ENCODE measurements at regions not wholly inside any gene's neighbourhood (a gene's known extent, or its start where the extent isn't known, plus 50 kb on each side); places are given as distances from the start of the nearest gene placed in this dataset.

- no peak for DNase-seq (ENCODE audit: low read depth)
Observed at GRCh38 chr14:95442016-95442632, 74.3 kb downstream of the SYNE3 start.

GRCh38 chr14:95440951-95441350 is 75.5 kb downstream of the SYNE3 start:
- DNase-seq (ENCODE audit: low read depth) = no peak

GRCh38 chr14:95440496-95440895 is 76.0 kb downstream of the SYNE3 start:
- DNase-seq (ENCODE audit: low read depth) = no peak

- no peak for DNase-seq (ENCODE audit: low read depth)
Observed at GRCh38 chr14:95439881-95440280, 76.6 kb downstream of the SYNE3 start.

GRCh38 chr14:95437715-95438114 is 78.7 kb downstream of the SYNE3 start:
- DNase-seq (ENCODE audit: low read depth) = no peak

GRCh38 chr14:95436354-95436753 is 80.1 kb downstream of the SYNE3 start:
- DNase-seq (ENCODE audit: low read depth) = no peak

GRCh38 chr14:95434121-95434520 is 82.3 kb downstream of the SYNE3 start:
- no peak for DNase-seq (ENCODE audit: low read depth)

- no peak for DNase-seq (ENCODE audit: low read depth)
Observed at GRCh38 chr14:95433094-95433478, 83.4 kb downstream of the SYNE3 start.

- no peak for DNase-seq (ENCODE audit: low read depth)
Observed at GRCh38 chr14:95432144-95433093, 84.0 kb downstream of the SYNE3 start.

GRCh38 chr14:95431199-95432143 is 85.0 kb downstream of the SYNE3 start:
- no peak for DNase-seq (ENCODE audit: low read depth)

GRCh38 chr14:95428557-95428956 is 87.9 kb downstream of the SYNE3 start:
- no peak for DNase-seq (ENCODE audit: low read depth)

- DNase-seq (ENCODE audit: low read depth) = no peak
Observed at GRCh38 chr14:95426116-95426475, 90.4 kb downstream of the SYNE3 start.

GRCh38 chr14:95425369-95426115 is 90.9 kb downstream of the SYNE3 start:
- DNase-seq (ENCODE audit: low read depth) = no peak

GRCh38 chr14:95424529-95424928 is 91.9 kb downstream of the SYNE3 start:
- DNase-seq (ENCODE audit: low read depth) = no peak

- no peak for DNase-seq (ENCODE audit: low read depth)
Observed at GRCh38 chr14:95421741-95422140, 94.7 kb downstream of the SYNE3 start.

- no peak for DNase-seq (ENCODE audit: low read depth)
Observed at GRCh38 chr14:95420060-95420459, 96.4 kb downstream of the SYNE3 start.

- no peak for DNase-seq (ENCODE audit: low read depth)
Observed at GRCh38 chr14:95419569-95419968, 96.9 kb downstream of the SYNE3 start.

- DNase-seq (ENCODE audit: low read depth) = no peak
Observed at GRCh38 chr14:95418858-95419257, 97.6 kb downstream of the SYNE3 start.

- DNase-seq (ENCODE audit: low read depth) = no peak
Observed at GRCh38 chr14:95417492-95417891, 97.8 kb upstream of the CLMN start.

- no peak for DNase-seq (ENCODE audit: low read depth)
Observed at GRCh38 chr14:95415993-95416392, 96.3 kb upstream of the CLMN start.

GRCh38 chr14:95413289-95414215 is 93.8 kb upstream of the CLMN start:
- DNase-seq (ENCODE audit: low read depth) = no peak
